Heart left ventricle (tissue), 13 donors: ENCODE measurements at regions not wholly inside any gene's neighbourhood (a gene's known extent, or its start where the extent isn't known, plus 50 kb on each side); places are given as distances from the start of the nearest gene placed in this dataset.

ENCODE experiments used
- CTCF ChIP-seq, 12 donors: fragments of 200-600 bp; sonication (generic) in 4 of 12; IDR thresholded peaks; one replicate each; pipeline versions ENCODE4 v1.5.0 to v1.8.0; 2018 to 2022; ENCODE audit warnings: antibody characterized with exemption in 12 of 12, mild to moderate bottlenecking in 5 of 12
- POLR2A ChIP-seq, 2 donors: fragments of 450-650 bp; IDR thresholded peaks; one replicate each; pipeline ENCODE4 v1.6.1; 2017; ENCODE audit warnings: antibody characterized with exemption in 2 of 2, mild to moderate bottlenecking in 2 of 2, moderate library complexity in 2 of 2
- donor health status: ischemic (EF 13 %, LVEDD 7.1; RV severe dilation, severe dysfunction).
- donor health status: DM: no; HTN: yes; CAD: no.
- donor health status: DM: no; HTN: no; CAD: no.
- donor health status: ischemic (EF 25% LVEDD 6.9; RV normal size, moderate dysfunction).
- donor health status: ischemic (EF 25% LVEDD 5.7; RV mildly dilated, moderate dysfunction).
- donor health status: ischemic (EF 35%, LVEDD 5.7; RV mildly dilated, moderate dysfunction).
- donor health status: nonischemic (EF 11% LVEDD 7.7; RV severe dilation, severe dysfunction).
- donor health status: DM: yes; HTN: yes; CAD: no.
- donor health status: PGD.
- donor health status: ischemic (EF 29% LVEDD 5.4; RV normal size, mild dysfunction).
- donor health status: nonischemic (EF 23%, LVEDD 6.1; RV moderate dilation, normal function).

GRCh38 chr1:104291156-104291555 is 541.5 kb downstream of the AMY1C start:
- no peak for TF ChIP-seq CTCF (IDR thresholded peaks at IDR 0.05)
- no peak for TF ChIP-seq POLR2A (IDR thresholded peaks at IDR 0.05)
